ENCODE measurements at regions not wholly inside any gene's neighbourhood (a gene's known extent, or its start where the extent isn't known, plus 50 kb on each side); places are given as distances from the start of the nearest gene placed in this dataset.

GRCh38 chr6:163659803-163660202 lies 245.3 kb downstream of the QKI start:
- no peak for DNase-seq

GRCh38 chr6:163655217-163656121 lies 241.0 kb downstream of the QKI start:
- no peak for DNase-seq

- DNase-seq: no peak
Measured at GRCh38 chr6:163651915-163652668, 237.6 kb downstream of the QKI start.

DNA sequence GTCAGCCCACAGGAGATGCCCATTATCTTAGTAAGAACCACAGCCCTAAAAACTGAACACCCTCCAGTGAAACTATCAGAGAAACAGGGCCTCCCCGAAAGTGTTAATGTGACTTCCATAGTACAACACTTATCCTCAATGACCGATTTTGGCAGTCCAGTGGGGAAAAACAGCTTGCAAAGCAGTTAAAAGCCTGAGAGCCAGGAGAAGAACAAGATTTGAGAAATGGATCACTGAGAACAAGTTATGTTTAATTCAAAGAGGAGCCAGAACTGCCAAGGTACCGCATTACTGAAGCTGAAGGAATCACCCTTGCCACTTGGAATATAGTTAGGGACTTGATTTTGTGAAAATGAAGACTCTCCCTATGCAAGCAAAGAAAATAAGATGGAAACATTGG lies 236.9 kb downstream of the QKI start:
- DNase-seq: no peak

DNA sequence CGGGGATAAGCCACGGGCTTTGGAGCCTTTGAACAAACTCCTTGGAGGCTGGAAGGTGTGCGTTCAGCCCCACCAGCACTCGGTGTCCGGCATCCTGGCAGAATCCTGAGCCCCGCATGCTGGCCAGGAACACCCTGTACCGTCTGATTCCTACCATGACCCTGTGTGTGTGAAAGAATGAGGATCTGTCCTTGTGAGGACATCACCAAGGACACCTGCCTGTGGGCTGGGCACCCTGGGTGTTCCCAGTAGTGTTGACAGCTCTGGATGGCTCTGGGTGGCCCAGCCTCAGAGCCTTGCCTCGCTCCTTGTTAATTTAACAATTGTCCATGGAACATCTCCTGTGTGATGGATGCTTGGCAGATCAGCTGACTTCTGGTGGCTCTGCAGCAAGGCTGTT lies 234.3 kb downstream of the QKI start:
- no peak for DNase-seq

- DNase-seq: no peak
Measured at GRCh38 chr6:163647624-163648023, 233.1 kb downstream of the QKI start.

DNA sequence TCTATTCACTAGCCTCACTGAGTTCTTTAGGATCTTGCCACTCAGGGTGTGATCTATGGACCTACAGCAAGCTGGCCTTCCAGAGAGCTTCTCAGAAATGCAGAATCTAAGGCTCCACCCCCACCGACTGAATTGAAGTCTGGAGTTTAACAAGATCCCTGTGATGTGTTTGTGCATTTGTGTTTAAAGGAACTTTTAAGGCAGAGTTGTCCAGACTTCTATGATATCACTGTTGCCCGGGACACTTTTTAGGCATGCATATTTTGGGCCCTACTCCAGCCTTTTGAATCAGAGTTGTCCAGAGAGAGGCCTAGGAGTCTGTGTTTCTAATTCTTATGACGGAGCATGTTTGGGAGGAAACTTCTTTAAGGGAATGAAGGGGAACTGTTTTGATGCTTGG lies 232.3 kb downstream of the QKI start:
- DNase-seq: no peak

DNA sequence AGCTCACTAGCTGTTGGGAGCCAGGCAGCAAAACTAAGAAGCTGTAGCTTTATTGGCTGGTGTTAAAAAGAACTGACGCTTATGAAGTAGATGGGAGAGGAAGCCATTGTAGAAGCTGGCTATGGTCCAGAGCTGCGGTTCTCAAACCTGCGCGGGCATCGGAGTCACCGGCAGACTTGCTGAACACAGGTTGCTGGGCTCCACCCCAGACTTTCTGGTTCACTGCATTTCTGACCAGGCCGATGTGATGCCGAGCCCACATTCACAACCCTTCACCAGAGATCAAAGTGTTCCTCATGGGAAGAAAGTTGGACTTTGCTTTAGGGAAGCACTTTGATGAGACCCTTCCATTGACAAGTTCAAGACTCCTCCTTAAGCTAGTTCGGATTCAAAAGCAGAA lies 231.6 kb downstream of the QKI start:
- DNase-seq: no peak

GRCh38 chr6:163645560-163645959 lies 231.0 kb downstream of the QKI start:
- DNase-seq: no peak

- no peak for DNase-seq
Measured at GRCh38 chr6:163643866-163644265, 229.3 kb downstream of the QKI start.

DNA sequence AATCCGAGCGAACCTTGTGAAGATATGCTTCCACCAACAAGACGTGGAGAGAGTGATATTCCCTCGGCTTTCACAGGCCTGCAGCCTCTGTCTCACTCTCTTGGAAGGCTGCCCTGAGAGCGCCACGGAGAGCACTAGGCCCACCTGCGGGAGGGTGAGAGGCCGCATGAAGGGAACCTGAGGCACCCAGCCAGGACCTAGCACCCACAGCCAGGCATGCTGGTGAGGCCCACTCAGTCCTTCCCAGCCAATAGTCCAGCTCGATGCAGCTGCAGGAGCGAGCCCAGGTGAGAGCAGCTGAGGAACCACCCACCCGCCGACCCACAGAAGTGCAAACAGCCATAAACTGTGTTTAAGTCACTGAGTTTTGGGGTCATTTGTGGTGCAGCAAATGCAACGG lies 227.2 kb downstream of the QKI start:
- DNase-seq: no peak

GRCh38 chr6:163640641-163641040 lies 226.1 kb downstream of the QKI start:
- no peak for DNase-seq

GRCh38 chr6:163637524-163637923 lies 223.0 kb downstream of the QKI start:
- no peak for DNase-seq

DNA sequence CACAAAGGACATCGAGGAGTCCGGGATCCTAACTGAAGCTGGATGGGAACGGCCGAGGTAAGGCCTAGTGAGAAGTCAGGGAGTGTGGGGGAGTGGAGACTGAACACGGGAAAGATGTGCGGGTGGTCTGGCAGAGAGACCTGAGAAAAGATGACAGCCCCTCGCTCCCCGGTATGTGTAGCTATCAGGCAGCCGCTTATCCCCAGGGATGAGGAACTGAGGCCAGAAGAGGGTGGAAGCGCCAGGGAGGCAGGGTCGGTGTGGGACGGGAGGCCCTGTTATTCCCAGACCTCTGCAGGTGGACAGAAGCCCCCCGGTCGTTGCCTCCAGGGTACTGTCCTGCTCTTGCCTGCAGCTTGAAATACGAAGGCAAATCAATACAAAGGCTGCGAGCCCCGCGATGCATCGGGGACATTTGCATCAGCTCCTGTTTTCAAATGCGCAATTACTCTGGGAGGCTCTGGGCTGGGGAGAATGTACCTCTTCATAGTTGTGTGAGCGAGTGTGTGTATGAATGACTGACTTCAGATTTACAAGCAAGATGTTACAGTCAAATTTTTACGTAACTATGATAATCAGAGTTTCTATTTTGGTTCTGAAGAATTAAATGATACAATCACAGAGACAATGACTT lies 221.3 kb downstream of the QKI start:
- no peak for DNase-seq

DNA sequence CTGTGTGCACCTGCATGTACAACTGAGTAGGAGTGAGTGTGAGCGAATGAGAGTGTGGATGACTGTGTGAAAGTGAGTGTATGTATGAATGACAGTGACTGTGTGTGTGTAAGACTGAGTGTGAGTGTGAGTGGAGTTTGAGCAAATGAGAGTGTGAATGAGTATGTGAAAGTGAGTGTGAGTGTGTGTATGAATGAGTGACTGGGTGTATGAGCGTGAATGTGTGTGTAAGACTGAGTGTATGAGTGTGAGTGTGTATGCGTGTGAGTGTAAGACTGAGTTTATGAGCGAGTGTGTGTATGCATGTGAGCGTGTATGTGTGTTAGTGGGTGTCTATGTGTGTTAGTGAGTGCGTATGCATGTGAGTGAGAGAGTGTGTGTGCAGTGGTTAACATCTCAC lies 220.8 kb downstream of the QKI start:
- no peak for DNase-seq

GRCh38 chr6:163634211-163635171 lies 220.0 kb downstream of the QKI start:
- no peak for DNase-seq

DNA sequence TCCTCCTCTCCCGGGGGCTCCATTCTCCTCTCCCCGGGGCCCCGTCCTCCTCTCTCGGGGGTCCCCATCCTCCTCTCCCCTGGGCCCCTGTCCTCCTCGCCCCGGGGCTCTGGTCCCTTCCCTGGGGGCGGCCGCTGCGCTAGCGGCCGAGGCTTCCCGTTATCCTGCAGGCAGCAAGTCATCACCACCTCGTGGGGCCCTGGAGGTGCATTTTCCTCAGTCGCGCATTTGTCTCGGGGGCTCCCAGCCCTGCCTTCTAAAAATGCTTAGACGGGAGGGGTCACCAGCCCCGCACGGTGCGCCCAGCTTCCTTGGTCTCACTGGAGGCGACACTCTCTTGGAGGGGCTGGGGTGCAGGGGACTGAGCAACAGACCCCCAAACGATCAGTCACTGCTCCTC lies 216.5 kb downstream of the QKI start:
- no peak for DNase-seq

GRCh38 chr6:163630572-163630971 lies 216.1 kb downstream of the QKI start:
- DNase-seq: no peak

DNA sequence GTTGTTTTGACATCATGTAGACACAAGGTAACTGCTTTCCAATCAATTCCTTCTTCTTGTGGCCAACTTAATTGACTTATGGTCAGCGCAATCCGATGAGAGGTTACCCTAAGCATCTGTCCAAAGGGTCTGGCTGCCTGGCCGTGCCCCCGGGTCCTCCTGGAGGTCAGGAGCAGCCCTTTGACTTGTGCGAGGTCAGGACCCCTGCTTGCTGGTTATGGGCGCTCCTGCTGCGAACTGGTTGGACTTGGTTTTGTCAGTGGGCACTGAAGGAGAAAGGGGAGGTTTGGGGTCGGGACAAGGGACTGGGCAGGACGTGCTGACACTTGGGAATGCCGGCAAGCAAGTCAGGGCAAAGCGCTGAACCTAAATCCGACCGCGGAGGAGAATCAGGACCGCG lies 215.6 kb downstream of the QKI start:
- DNase-seq: no peak

Data from DMS 273 treated with DMSO at 0.1 percent for 48 hours (cell line).